ENCODE measurements at regions not wholly inside any gene's neighbourhood (a gene's known extent, or its start where the extent isn't known, plus 50 kb on each side); places are given as distances from the start of the nearest gene placed in this dataset.

- Histone ChIP-seq H3K4ac (ENCODE audit: low read depth, low read length) (no peak overlapping the region), H4K5ac (ENCODE audit: low read length) (no peak overlapping the region), H3K9ac (ENCODE audit: low read length) (no peak overlapping the region), H4K8ac (ENCODE audit: low read depth, low read length) (no peak overlapping the region), H2AK5ac (ENCODE audit: low read length) (no peak overlapping the region), H3K27ac (ENCODE audit: low read depth, low read length) (no peak overlapping the region), H3K23ac (ENCODE audit: low read length) (no peak overlapping the region), H3K4me1 (ENCODE audit: control insufficient read depth, low read depth, low read length) (no peaks in the 10 kb centered on the region), H3K4me2 (ENCODE audit: low read length) (no peak overlapping the region), H3K4me3 (ENCODE audit: low read length) (no peak overlapping the region), H3K36me3 (ENCODE audit: control insufficient read depth, insufficient read depth, low read length) (no peaks in the 10 kb centered on the region), H3K79me1 (ENCODE audit: low read length) (no peaks in the 10 kb centered on the region), H3K18ac (ENCODE audit: low read length) (no peak overlapping the region), H3K56ac (ENCODE audit: low read length) (no peak overlapping the region), H3K79me2 (ENCODE audit: control insufficient read depth, insufficient read depth, low read length) (no peaks in the 10 kb centered on the region), H2BK5ac (ENCODE audit: low read length) (no peak overlapping the region), H3K27me3 (ENCODE audit: insufficient read depth, low read length, poor library complexity) (no peaks in the 10 kb centered on the region), H2BK15ac (replicated peaks; ENCODE audit: low read depth) (no peak overlapping the region), H2BK120ac (ENCODE audit: low read depth, low read length) (no peak overlapping the region)
- DNase-seq = no peak
These were observed 654.0 kb downstream of the COL12A1 start for GRCh38 chr6:74551896-74552295.

GRCh38 chr6:74550821-74551220 is 655.0 kb downstream of the COL12A1 start:
- Histone ChIP-seq H2BK5ac (ENCODE audit: low read length) (no peak overlapping the region), H4K8ac (ENCODE audit: low read depth, low read length) (no peak overlapping the region), H3K4me3 (ENCODE audit: low read length) (no peak overlapping the region), H4K5ac (ENCODE audit: low read length) (no peak overlapping the region), H3K18ac (ENCODE audit: low read length) (no peak overlapping the region), H2BK120ac (ENCODE audit: low read depth, low read length) (no peak overlapping the region), H3K4ac (ENCODE audit: low read depth, low read length) (no peak overlapping the region), H3K56ac (ENCODE audit: low read length) (no peak overlapping the region), H2BK15ac (replicated peaks; ENCODE audit: low read depth) (no peak overlapping the region), H3K9ac (ENCODE audit: low read length) (no peak overlapping the region), H3K79me2 (ENCODE audit: control insufficient read depth, insufficient read depth, low read length) (no peaks in the 10 kb centered on the region), H3K4me1 (ENCODE audit: control insufficient read depth, low read depth, low read length) (no peaks in the 10 kb centered on the region), H3K79me1 (ENCODE audit: low read length) (no peaks in the 10 kb centered on the region), H2AK5ac (ENCODE audit: low read length) (no peak overlapping the region), H3K27ac (ENCODE audit: low read depth, low read length) (no peak overlapping the region), H3K23ac (ENCODE audit: low read length) (no peak overlapping the region), H3K27me3 (ENCODE audit: insufficient read depth, low read length, poor library complexity) (no peaks in the 10 kb centered on the region), H3K36me3 (ENCODE audit: control insufficient read depth, insufficient read depth, low read length) (no peaks in the 10 kb centered on the region), H3K4me2 (ENCODE audit: low read length) (no peak overlapping the region)
- no CpG with 5 or more reads among the region's 6 CpGs for WGBS (ENCODE audit: extremely low coverage, insufficient coverage, low lambda C conversion rate)
- no peak for DNase-seq

GRCh38 chr6:74549746-74550145 is 656.1 kb downstream of the COL12A1 start:
- Histone ChIP-seq H2BK5ac (ENCODE audit: low read length) (no peak overlapping the region), H2BK15ac (replicated peaks; ENCODE audit: low read depth) (no peak overlapping the region), H3K36me3 (ENCODE audit: control insufficient read depth, insufficient read depth, low read length) (no peaks in the 10 kb centered on the region), H3K4me3 (ENCODE audit: low read length) (no peak overlapping the region), H3K23ac (ENCODE audit: low read length) (no peak overlapping the region), H3K56ac (ENCODE audit: low read length) (no peak overlapping the region), H3K4ac (ENCODE audit: low read depth, low read length) (no peak overlapping the region), H3K79me2 (ENCODE audit: control insufficient read depth, insufficient read depth, low read length) (no peaks in the 10 kb centered on the region), H3K9ac (ENCODE audit: low read length) (no peak overlapping the region), H3K79me1 (ENCODE audit: low read length) (no peaks in the 10 kb centered on the region), H3K27ac (ENCODE audit: low read depth, low read length) (no peak overlapping the region), H3K18ac (ENCODE audit: low read length) (no peak overlapping the region), H4K5ac (ENCODE audit: low read length) (no peak overlapping the region), H3K27me3 (ENCODE audit: insufficient read depth, low read length, poor library complexity) (no peaks in the 10 kb centered on the region), H2BK120ac (ENCODE audit: low read depth, low read length) (no peak overlapping the region), H3K4me1 (ENCODE audit: control insufficient read depth, low read depth, low read length) (no peaks in the 10 kb centered on the region), H2AK5ac (ENCODE audit: low read length) (no peak overlapping the region), H3K4me2 (ENCODE audit: low read length) (no peak overlapping the region), H4K8ac (ENCODE audit: low read depth, low read length) (no peak overlapping the region)
- WGBS (ENCODE audit: extremely low coverage, insufficient coverage, low lambda C conversion rate) = no CpG with 5 or more reads among the region's 3 CpGs
- DNase-seq = peak; percentile 38

GRCh38 chr6:74534465-74535211 is 671.2 kb downstream of the COL12A1 start:
- Histone ChIP-seq H3K4me3 (ENCODE audit: low read length) (no peak overlapping the region), H2BK15ac (replicated peaks; ENCODE audit: low read depth) (no peak overlapping the region)

GRCh38 chr6:74519163-74519562 is 686.7 kb downstream of the COL12A1 start:
- no peaks in the 10 kb centered on the region for H3K79me1 ChIP-seq (ENCODE audit: low read length)
- no peak overlapping the region for H3K56ac ChIP-seq (ENCODE audit: low read length)
- H2BK120ac ChIP-seq (ENCODE audit: low read depth, low read length) = no peak overlapping the region
- H3K18ac ChIP-seq (ENCODE audit: low read length) = no peak overlapping the region
- H3K4me3 ChIP-seq (ENCODE audit: low read length) = no peak overlapping the region
- WGBS (ENCODE audit: extremely low coverage, insufficient coverage, low lambda C conversion rate) = no CpG with 5 or more reads among the region's 1 CpG
- H3K9ac ChIP-seq (ENCODE audit: low read length) = no peak overlapping the region
- no peak overlapping the region for H4K5ac ChIP-seq (ENCODE audit: low read length)
- no peak overlapping the region for H3K27ac ChIP-seq (ENCODE audit: low read depth, low read length)
- H2BK5ac ChIP-seq (ENCODE audit: low read length) = no peak overlapping the region
- no peaks in the 10 kb centered on the region for H3K79me2 ChIP-seq (ENCODE audit: control insufficient read depth, insufficient read depth, low read length)
- H3K4me1 ChIP-seq (ENCODE audit: control insufficient read depth, low read depth, low read length) = no peaks in the 10 kb centered on the region
- no peak overlapping the region for H4K8ac ChIP-seq (ENCODE audit: low read depth, low read length)
- no peaks in the 10 kb centered on the region for H3K36me3 ChIP-seq (ENCODE audit: control insufficient read depth, insufficient read depth, low read length)
- H3K27me3 ChIP-seq (ENCODE audit: insufficient read depth, low read length, poor library complexity) = no peaks in the 10 kb centered on the region
- H2BK15ac ChIP-seq (replicated peaks; ENCODE audit: low read depth) = no peak overlapping the region
- H3K4me2 ChIP-seq (ENCODE audit: low read length) = no peak overlapping the region
- H3K23ac ChIP-seq (ENCODE audit: low read length) = no peak overlapping the region
- no peak overlapping the region for H3K4ac ChIP-seq (ENCODE audit: low read depth, low read length)
- H2AK5ac ChIP-seq (ENCODE audit: low read length) = no peak overlapping the region
- no peak for DNase-seq

More at GRCh38 chr6:74534465-74535211, 671.2 kb downstream of the COL12A1 start:
- Histone ChIP-seq H3K23ac (ENCODE audit: low read length) (no peak overlapping the region), H3K36me3 (ENCODE audit: control insufficient read depth, insufficient read depth, low read length) (no peaks in the 10 kb centered on the region), H3K4ac (ENCODE audit: low read depth, low read length) (no peak overlapping the region), H3K18ac (ENCODE audit: low read length) (no peak overlapping the region), H3K56ac (ENCODE audit: low read length) (no peak overlapping the region), H3K79me1 (ENCODE audit: low read length) (no peaks in the 10 kb centered on the region), H4K5ac (ENCODE audit: low read length) (no peak overlapping the region), H3K9ac (ENCODE audit: low read length) (no peak overlapping the region), H2BK5ac (ENCODE audit: low read length) (no peak overlapping the region), H3K79me2 (ENCODE audit: control insufficient read depth, insufficient read depth, low read length) (no peaks in the 10 kb centered on the region), H3K4me1 (ENCODE audit: control insufficient read depth, low read depth, low read length) (no peaks in the 10 kb centered on the region), H3K27me3 (ENCODE audit: insufficient read depth, low read length, poor library complexity) (no peaks in the 10 kb centered on the region), H2BK120ac (ENCODE audit: low read depth, low read length) (no peak overlapping the region), H3K27ac (ENCODE audit: low read depth, low read length) (no peak overlapping the region), H3K4me2 (ENCODE audit: low read length) (no peak overlapping the region), H4K8ac (ENCODE audit: low read depth, low read length) (no peak overlapping the region), H2AK5ac (ENCODE audit: low read length) (no peak overlapping the region)
- WGBS (ENCODE audit: extremely low coverage, insufficient coverage, low lambda C conversion rate) = no CpG with 5 or more reads among the region's 2 CpGs
- no peak for DNase-seq

GRCh38 chr6:74518035-74518434 is 687.8 kb downstream of the COL12A1 start:
- Histone ChIP-seq H3K4me3 (ENCODE audit: low read length) (no peak overlapping the region), H4K8ac (ENCODE audit: low read depth, low read length) (no peak overlapping the region), H3K79me1 (ENCODE audit: low read length) (no peaks in the 10 kb centered on the region), H3K4ac (ENCODE audit: low read depth, low read length) (no peak overlapping the region), H3K18ac (ENCODE audit: low read length) (no peak overlapping the region), H3K9ac (ENCODE audit: low read length) (no peak overlapping the region), H3K23ac (ENCODE audit: low read length) (no peak overlapping the region), H3K36me3 (ENCODE audit: control insufficient read depth, insufficient read depth, low read length) (no peaks in the 10 kb centered on the region), H2BK5ac (ENCODE audit: low read length) (no peak overlapping the region), H2AK5ac (ENCODE audit: low read length) (no peak overlapping the region), H3K27me3 (ENCODE audit: insufficient read depth, low read length, poor library complexity) (no peaks in the 10 kb centered on the region), H2BK120ac (ENCODE audit: low read depth, low read length) (no peak overlapping the region), H3K4me2 (ENCODE audit: low read length) (no peak overlapping the region), H3K56ac (ENCODE audit: low read length) (no peak overlapping the region), H3K27ac (ENCODE audit: low read depth, low read length) (no peak overlapping the region), H2BK15ac (replicated peaks; ENCODE audit: low read depth) (no peak overlapping the region), H3K79me2 (ENCODE audit: control insufficient read depth, insufficient read depth, low read length) (no peaks in the 10 kb centered on the region), H3K4me1 (ENCODE audit: control insufficient read depth, low read depth, low read length) (no peaks in the 10 kb centered on the region), H4K5ac (ENCODE audit: low read length) (no peak overlapping the region)
- no CpG with 5 or more reads among the region's 1 CpG for WGBS (ENCODE audit: extremely low coverage, insufficient coverage, low lambda C conversion rate)
- DNase-seq = no peak
